Stimulated activated CD8-positive, alpha-beta memory T cell treated with anti-CD3 and anti-CD28 coated beads, Interleukin-4, amount 100 ng/mL, for 4 hours (primary cell): ENCODE measurements at regions not wholly inside any gene's neighbourhood (a gene's known extent, or its start where the extent isn't known, plus 50 kb on each side); places are given as distances from the start of the nearest gene placed in this dataset.

Source experiments
- DNase-seq, 2 donors: peaks; one replicate each; pipeline ENCODE4 v3.0.0-alpha.2; 2020; ENCODE audit warnings: low read depth in 2 of 2, low spot score in 1 of 2

DNA sequence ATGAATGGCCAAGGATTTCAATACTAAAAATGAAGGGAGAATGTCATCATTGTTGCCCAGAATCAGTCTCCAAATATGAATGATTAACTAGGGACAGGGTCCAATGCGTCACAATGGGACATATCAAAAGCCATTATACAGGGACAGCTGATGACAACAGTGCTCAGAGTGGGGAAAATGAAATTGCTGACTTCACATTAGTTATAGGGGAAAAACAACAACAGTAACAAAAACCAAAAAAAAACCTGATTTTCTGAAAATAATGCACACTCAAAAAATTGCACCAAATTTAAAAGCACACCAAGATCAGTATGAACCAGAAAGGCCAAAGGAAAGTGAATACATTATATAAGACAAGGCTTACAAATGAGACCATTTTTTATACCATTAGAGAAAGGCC, 353.2 kb upstream of the SOX5 start:
- no peak for DNase-seq

DNA sequence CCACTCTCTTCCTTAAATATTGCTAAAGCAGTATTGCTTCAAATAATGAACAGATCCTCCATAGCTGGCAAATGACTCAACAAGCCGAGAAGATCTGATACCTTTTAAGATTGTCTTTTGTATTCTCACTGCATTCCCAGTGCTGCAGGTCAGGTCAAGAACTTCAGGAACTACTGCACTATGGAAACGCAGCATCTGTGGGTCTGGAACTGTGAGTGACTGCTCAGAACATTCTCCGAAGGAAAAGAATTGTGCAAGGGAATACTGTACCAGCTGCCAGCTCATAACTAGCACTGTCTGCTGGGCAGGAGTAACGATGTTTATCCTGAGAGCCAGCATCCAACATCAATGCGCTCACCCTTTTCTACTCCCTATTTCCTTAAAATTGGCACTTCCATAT, 348.0 kb upstream of the SOX5 start:
- DNase-seq: no peak

- DNase-seq: no peak
Observed at GRCh38 chr12:24293549-24293948, 344.1 kb upstream of the SOX5 start.

DNA sequence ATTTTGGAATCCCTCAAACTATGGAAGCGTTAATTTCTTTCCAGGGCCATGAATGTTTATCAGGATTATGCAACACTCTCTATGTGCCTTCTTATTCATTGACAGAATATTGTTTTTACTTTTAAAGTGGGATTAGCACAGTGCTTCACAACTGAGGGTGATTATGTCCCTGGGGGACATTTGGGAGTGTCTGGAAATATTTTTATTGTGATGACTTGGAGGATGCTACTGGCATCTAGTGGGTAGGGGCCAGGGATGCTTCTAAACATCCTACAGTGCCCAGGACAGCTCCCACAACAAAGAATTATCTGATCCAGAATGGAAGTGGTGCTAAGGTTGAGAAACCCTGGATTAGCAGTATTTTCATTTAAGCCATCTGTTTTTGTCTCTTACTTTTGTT, 338.5 kb upstream of the SOX5 start:
- DNase-seq: no peak

- DNase-seq: no peak
Observed at GRCh38 chr12:24285448-24285847, 336.0 kb upstream of the SOX5 start.

DNA sequence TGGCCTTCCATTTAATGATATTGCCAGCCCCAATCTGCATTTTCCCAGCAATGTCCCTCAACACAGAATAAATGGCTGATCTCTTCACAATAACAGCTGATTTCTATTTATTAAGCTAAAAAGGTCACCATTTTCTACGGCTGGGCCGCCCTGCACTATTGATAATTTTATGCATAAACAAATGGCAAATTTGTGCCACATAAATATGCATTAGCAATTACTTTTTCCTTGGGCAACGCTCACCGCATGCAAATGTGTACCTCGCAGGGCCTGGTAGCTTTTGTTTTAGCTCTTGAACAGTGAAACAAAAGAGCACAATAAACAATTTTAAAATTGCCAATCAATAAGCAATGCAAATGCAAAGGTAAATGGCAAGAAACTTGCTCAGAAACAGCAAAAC, 331.9 kb upstream of the SOX5 start:
- no peak for DNase-seq

DNA sequence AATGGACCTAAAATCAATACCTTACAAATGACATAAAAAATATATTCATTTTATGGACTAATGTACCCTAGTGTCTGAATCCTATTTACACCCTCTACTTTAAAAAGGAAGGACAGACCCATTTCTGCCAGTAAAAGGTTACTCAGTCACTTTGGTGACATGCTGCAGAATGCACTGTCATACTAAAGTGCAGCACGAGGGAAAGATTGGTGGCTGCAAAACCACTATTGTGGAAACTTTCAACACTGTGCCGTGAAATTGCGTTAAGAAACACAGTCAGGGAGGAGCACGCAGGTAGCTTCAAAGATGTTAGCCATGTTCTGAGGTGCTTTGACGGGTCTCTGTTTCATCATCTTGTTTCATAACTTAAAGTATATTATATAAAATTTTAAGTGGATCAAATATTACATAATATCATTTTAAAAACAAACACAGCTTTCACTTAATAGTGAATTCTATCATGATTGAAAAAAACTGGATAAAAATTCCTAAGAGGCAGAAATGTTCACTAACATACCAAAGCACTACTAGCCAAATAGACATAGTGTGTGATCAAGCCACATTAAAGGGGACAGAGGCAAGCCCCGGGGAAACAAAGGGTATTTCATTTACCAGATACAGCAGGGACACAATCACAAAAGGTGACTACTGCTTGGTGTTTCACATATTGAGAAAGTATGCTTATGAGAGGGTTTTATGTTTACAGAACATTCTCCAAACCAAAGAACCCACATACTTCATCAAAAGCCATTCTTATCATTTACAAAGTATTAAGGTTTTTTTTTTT, 330.8 kb upstream of the SOX5 start:
- no peak for DNase-seq

DNA sequence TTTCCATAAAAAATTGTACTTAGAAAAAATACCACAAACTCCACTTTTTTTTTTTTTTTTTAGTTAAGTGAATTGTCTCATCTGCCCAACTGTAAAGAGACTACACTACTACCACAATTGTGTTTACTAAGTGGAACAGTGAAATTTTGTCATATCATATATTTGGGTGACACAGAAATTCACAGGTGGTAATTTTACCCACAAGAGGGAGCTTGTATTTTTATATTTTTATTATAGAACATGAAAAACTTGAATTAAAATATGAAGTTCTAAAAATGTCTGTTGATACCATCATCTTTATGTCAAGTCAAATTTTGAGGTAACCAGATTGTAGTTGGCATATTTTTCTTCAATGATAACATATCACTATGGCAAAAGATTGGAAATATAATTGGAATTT, 329.4 kb upstream of the SOX5 start:
- DNase-seq: no peak

GRCh38 chr12:24270965-24271364, 321.5 kb upstream of the SOX5 start:
- DNase-seq: no peak

DNA sequence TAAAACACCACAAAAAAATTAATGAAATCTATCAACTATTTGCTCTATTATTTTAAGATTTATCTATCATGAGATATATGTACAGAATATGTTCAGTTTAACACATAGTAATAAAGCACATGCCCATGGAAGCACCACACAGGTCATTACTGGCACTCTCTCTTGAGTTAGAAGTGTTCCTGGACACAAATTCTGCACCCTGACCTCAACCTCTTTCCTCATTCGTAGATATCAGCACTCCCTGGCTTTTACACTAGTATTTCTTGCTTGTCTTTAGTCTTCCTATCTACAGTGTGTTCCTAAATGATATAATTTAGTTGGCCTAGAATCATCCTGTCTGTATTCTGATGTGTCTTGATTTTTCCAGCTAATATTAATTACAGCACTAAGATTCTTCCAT, 321.0 kb upstream of the SOX5 start:
- no peak for DNase-seq

DNA sequence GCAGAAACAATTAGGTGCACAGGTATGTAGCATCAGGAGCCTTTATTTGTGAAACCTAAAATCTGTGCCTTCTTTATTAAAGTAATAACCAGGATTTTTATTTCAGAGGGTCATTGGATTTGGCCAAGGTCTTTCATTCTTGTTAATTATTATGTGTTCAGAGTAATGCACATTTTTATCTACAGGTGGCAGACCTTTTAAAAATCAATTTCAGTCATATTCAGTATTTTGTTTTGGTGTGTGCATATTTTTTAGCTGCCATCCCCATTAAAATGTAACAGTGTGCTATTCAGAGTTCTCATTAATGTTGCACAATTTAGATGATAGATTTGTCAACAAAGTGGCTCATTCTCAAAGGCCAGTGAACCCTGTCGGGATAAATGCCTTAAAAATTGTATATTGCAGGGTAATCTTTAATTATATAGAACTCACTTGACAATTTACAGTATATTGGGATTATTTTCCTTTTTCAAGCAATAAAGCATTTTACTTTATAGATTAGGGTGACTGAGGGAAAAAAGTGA, 319.3 kb upstream of the SOX5 start:
- no peak for DNase-seq

GRCh38 chr12:24266982-24267381, 317.5 kb upstream of the SOX5 start:
- no peak for DNase-seq

DNA sequence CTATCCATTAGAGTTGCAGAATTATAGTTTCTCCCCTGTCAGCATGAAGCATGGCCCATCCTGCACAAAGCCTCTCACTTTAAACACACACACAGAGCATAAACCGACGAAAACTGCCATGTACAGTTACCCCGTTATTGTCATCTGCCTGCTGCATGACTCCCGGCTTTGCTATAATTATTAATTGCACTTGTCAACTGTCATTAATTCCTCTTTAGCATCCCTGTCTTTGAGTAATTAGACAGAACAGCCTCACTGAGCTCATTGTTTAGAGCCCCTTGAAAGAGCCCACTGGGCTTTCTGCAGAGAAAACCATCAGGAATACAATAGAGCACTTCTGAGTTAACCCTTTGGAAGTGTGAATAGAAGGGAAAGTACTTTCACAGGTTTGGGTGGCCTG, 307.2 kb upstream of the SOX5 start:
- no peak for DNase-seq

DNA sequence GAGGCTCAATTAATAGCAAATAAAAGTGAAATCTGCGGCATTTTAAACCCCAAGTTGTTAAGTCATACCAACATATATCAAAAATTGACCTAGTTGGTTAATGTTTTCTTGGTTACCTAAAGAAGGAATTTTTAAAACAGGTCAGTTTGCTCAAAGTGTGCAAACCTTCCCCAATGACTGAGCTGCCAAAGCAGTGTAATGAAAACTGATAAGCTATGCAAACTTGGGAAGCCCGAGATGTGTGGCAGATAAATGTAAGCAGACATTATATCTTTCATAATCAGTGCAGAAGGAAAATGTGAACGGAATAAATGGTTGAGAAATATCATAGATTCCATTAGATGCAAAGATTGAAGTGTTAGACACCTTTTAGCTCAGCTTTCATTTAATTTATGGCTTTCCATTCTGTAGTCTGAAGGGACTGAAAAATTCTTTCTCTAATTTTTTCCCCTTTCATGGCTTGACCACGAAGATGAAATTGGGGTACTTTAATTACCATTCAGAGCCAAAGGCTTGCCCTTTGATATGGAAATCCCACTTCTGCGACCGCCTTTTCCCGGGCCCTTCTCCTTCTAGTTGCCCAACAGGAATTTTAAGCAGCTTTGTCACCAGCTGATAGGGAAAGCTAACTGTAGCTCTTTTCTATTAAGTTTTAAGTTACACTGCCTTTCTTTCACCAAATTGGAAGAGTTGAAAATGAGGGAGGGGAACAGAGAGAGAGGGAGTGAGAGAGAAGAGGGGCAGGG, 306.6 kb upstream of the SOX5 start:
- DNase-seq: no peak

GRCh38 chr12:24252602-24253001, 303.1 kb upstream of the SOX5 start:
- no peak for DNase-seq

- DNase-seq: no peak
Observed at GRCh38 chr12:24246934-24247333, 297.5 kb upstream of the SOX5 start.

- no peak for DNase-seq
Observed at GRCh38 chr12:24246376-24246775, 296.9 kb upstream of the SOX5 start.

GRCh38 chr12:24244801-24245200, 295.3 kb upstream of the SOX5 start:
- DNase-seq: no peak

DNA sequence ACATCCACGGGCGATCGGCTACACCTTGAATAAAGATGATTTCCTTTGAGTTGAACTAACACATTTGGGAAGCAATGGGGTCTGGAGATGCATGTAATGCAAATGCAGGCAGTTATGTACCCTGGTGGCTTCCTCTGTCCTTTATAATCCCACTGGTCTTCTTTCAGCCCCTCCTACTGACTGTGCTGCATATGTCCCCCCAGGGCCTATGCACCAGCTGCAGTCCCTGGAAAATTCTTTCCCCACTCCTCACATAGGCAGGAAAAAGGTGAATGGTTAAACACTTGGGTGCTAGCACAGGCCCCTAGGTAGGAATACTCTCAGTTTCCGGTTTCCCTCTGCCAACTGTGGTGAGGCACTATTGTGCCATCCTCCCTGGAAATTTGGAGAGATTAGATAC, 294.8 kb upstream of the SOX5 start:
- no peak for DNase-seq

GRCh38 chr12:24240707-24241106, 291.2 kb upstream of the SOX5 start:
- no peak for DNase-seq

- DNase-seq: no peak
Observed at GRCh38 chr12:24233519-24234246, 284.2 kb upstream of the SOX5 start.

GRCh38 chr12:24232531-24232930, 283.1 kb upstream of the SOX5 start:
- no peak for DNase-seq
